Ishikawa (cell line): ENCODE measurements at regions not wholly inside any gene's neighbourhood (a gene's known extent, or its start where the extent isn't known, plus 50 kb on each side); places are given as distances from the start of the nearest gene placed in this dataset.

Experiments used
- CEBPB ChIP-seq: IDR thresholded peaks from 2 replicates; pipeline ENCODE4 v1.6.1; 2012
- CREB1 ChIP-seq: IDR thresholded peaks from 2 replicates; pipeline ENCODE4 v1.6.1; 2012; ENCODE audit warnings: low read depth
- EGR1 ChIP-seq: IDR thresholded peaks from 2 replicates; pipeline ENCODE4 v1.6.1; 2012
- EP300 ChIP-seq: IDR thresholded peaks from 2 replicates; pipeline ENCODE4 v1.6.1; 2012; ENCODE audit warnings: borderline replicate concordance
- FOXM1 ChIP-seq: IDR thresholded peaks from 2 replicates; pipeline ENCODE4 v1.6.1; 2012; ENCODE audit warnings: low read depth, borderline replicate concordance
- NFIC ChIP-seq: IDR thresholded peaks from 2 replicates; pipeline ENCODE4 v1.6.1; 2012
- RAD21 ChIP-seq: IDR thresholded peaks from 2 replicates; pipeline ENCODE4 v1.6.1; 2012; ENCODE audit warnings: low read depth
- TAF1 ChIP-seq: IDR thresholded peaks from 2 replicates; pipeline ENCODE4 v1.6.1; 2012; ENCODE audit warnings: low read depth, mild to moderate bottlenecking
- TCF12 ChIP-seq: IDR thresholded peaks from 2 replicates; pipeline ENCODE4 v1.6.1; 2012; ENCODE audit warnings: low read depth
- TEAD4 ChIP-seq: IDR thresholded peaks from 2 replicates; pipeline ENCODE4 v1.6.1; 2012
- USF1 ChIP-seq: IDR thresholded peaks from 2 replicates; pipeline ENCODE4 v1.6.1; 2012
- YY1 ChIP-seq: IDR thresholded peaks from 2 replicates; pipeline ENCODE4 v1.6.1; 2012; ENCODE audit warnings: low read depth
- ZBTB7A ChIP-seq: IDR thresholded peaks from 2 replicates; pipeline ENCODE4 v1.6.1; 2012; ENCODE audit warnings: low read depth
- TF ChIP-seq, protein P1 (sequence below): IDR thresholded peaks from 2 replicates; pipeline ENCODE4 v1.6.1; 2012
- TF ChIP-seq, protein P2 (sequence below): IDR thresholded peaks from 2 replicates; pipeline ENCODE4 v1.6.1; 2012; ENCODE audit warnings: low read depth, mild to moderate bottlenecking

DNA sequence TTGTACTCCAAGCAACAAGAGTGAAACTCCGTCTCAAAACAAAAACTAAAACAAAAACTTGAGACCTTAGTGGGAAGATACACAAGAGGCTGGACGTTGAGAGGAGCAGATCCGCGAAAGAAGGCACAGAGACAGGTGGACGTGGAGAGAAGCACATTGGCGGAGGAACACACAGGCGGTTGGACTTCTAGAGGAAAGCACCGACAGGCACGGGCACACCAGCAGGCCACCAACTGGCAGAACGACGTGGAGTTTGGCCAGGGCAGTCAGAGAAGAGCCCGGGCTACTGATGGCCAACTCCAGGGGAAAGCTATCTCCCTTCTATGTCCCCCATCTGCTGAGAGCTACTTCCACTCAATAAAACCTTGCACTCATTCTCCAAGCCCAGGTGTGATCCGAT, 482.7 kb downstream of the GABRG2 start:
- TF ChIP-seq CREB1, result no peak
- TF ChIP-seq RAD21, result no peak
- TF ChIP-seq, protein P1, sequence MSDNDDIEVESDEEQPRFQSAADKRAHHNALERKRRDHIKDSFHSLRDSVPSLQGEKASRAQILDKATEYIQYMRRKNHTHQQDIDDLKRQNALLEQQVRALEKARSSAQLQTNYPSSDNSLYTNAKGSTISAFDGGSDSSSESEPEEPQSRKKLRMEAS, result no peak
- TF ChIP-seq, protein P2, sequence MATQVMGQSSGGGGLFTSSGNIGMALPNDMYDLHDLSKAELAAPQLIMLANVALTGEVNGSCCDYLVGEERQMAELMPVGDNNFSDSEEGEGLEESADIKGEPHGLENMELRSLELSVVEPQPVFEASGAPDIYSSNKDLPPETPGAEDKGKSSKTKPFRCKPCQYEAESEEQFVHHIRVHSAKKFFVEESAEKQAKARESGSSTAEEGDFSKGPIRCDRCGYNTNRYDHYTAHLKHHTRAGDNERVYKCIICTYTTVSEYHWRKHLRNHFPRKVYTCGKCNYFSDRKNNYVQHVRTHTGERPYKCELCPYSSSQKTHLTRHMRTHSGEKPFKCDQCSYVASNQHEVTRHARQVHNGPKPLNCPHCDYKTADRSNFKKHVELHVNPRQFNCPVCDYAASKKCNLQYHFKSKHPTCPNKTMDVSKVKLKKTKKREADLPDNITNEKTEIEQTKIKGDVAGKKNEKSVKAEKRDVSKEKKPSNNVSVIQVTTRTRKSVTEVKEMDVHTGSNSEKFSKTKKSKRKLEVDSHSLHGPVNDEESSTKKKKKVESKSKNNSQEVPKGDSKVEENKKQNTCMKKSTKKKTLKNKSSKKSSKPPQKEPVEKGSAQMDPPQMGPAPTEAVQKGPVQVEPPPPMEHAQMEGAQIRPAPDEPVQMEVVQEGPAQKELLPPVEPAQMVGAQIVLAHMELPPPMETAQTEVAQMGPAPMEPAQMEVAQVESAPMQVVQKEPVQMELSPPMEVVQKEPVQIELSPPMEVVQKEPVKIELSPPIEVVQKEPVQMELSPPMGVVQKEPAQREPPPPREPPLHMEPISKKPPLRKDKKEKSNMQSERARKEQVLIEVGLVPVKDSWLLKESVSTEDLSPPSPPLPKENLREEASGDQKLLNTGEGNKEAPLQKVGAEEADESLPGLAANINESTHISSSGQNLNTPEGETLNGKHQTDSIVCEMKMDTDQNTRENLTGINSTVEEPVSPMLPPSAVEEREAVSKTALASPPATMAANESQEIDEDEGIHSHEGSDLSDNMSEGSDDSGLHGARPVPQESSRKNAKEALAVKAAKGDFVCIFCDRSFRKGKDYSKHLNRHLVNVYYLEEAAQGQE, result no peak
- no peak for TF ChIP-seq TEAD4
- no peak for TF ChIP-seq USF1
- no peak for TF ChIP-seq ZBTB7A
- no peak for TF ChIP-seq NFIC
- no peak for TF ChIP-seq TCF12
- no peak for TF ChIP-seq TAF1
- TF ChIP-seq EGR1, result no peak
- no peak for TF ChIP-seq FOXM1
- no peak for TF ChIP-seq CEBPB
- no peak for TF ChIP-seq EP300
- no peak for TF ChIP-seq YY1

GRCh38 chr5:162558120-162558519, 490.5 kb downstream of the GABRG2 start:
- TF ChIP-seq CEBPB (no peak), CREB1 (no peak), NFIC (no peak), RAD21 (no peak), TAF1 (no peak), EP300 (no peak), TEAD4 (no peak), FOXM1 (no peak), ZBTB7A (no peak), YY1 (no peak), USF1 (no peak), TCF12 (no peak), EGR1 (no peak)
- TF ChIP-seq, protein P2, result no peak
- TF ChIP-seq, protein P1, result no peak

- TF ChIP-seq RAD21, result no peak
- no peak for TF ChIP-seq ZBTB7A
- no peak for TF ChIP-seq CREB1
- no peak for TF ChIP-seq EP300
- TF ChIP-seq TEAD4, result no peak
- no peak for TF ChIP-seq EGR1
- no peak for TF ChIP-seq NFIC
- TF ChIP-seq USF1, result no peak
- no peak for TF ChIP-seq TAF1
- TF ChIP-seq FOXM1, result no peak
- TF ChIP-seq TCF12, result no peak
- TF ChIP-seq, protein P2, result no peak
- TF ChIP-seq, protein P1, result no peak
These were observed 500.1 kb downstream of the GABRG2 start for GRCh38 chr5:162567644-162568043.

DNA sequence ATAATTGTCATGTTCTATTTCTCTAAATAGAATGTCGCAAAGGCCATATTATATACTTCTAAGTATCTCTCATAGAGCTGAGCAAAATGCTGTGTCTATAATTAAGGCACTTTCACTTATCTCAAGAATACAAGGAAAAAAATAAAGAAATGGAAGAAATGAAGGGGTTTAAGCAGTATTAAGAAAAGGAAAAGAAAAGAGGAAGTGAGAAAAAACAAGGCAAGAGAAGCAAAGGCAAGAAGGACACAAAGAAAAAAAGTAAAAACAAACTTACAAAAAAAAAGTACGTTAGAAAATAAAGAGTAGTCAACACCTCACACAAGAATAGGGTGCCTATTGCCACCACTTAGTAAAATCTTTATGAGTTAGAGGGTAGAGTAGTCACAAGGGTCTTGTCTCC, 506.2 kb downstream of the GABRG2 start:
- TF ChIP-seq CREB1, result no peak
- TF ChIP-seq FOXM1, result no peak
